Panc1 (cell line): ENCODE measurements at regions not wholly inside any gene's neighbourhood (a gene's known extent, or its start where the extent isn't known, plus 50 kb on each side); places are given as distances from the start of the nearest gene placed in this dataset.

Experiments
- CTCF ChIP-seq: fragments of 450-650 bp; IDR thresholded peaks from 2 replicates; pipeline ENCODE4 v1.5.1; 2017; ENCODE audit warnings: mild to moderate bottlenecking
- POLR2AphosphoS5 ChIP-seq: IDR thresholded peaks from 2 replicates; pipeline ENCODE4 v1.6.1; 2012; ENCODE audit warnings: mild to moderate bottlenecking, low read depth, low read length, moderate library complexity

- TF ChIP-seq CTCF (no peak), POLR2AphosphoS5 (no peak)
These were observed 179.0 kb downstream of the BEND2 start for GRCh38 chrX:18041656-18042055.
